A549 (cell line): ENCODE measurements at regions not wholly inside any gene's neighbourhood (a gene's known extent, or its start where the extent isn't known, plus 50 kb on each side); places are given as distances from the start of the nearest gene placed in this dataset.

Source experiments
- ATAC-seq, 2 experiments: fragments of 200-7000 bp in 1 of 2; fragments of >200 bp in 1 of 2; cut with Nextera tagmentation in 1 of 2; cut with Tn5 transposase in 1 of 2; 3 replicates each; pipeline versions ENCODE4 v1.8.0 to v1.9.1; 2018 to 2020; ENCODE audit warnings: mild to moderate bottlenecking in 1 of 2, moderate library complexity in 1 of 2
- CTCF ChIA-PET: fragments of 300-600 bp; sonication (Branson Sonifier 250); formaldehyde crosslinking; extraction: SDS; loops from one replicate; lab custom pipeline; 2021; ENCODE audit warnings: antibody characterized with exemption, inconsistent platforms; lab: Yijun Ruan, JAX
- POLR2A ChIA-PET: fragments of 350-600 bp; formaldehyde crosslinking; extraction: SDS; loops from one replicate; lab custom pipeline; 2021; ENCODE audit warnings: antibody characterized with exemption, inconsistent platforms; lab: Yijun Ruan, JAX
- DNase-seq, 2 experiments: peaks; one replicate each; pipeline versions ENCODE4 v3.0.0 to v3.0.0-alpha.2; 2011 to 2016; ENCODE audit warnings: low read depth in 1 of 2, low spot score in 1 of 2
- FAIRE-seq: peaks from 2 replicates; lab custom pipeline; 2011; peaks lifted over from hg19 to GRCh38; lab: Jason Lieb, UNC
- H3K27ac ChIP-seq, 2 experiments: fragments of >200 bp; sonication (Bioruptor Twin); formaldehyde crosslinking; 3 replicates each; pipeline ENCODE4 v1.5.1; 2016 to 2017
- H3K4me1 ChIP-seq: fragments of >200 bp; sonication (Bioruptor Twin); formaldehyde crosslinking; 3 replicates; pipeline ENCODE4 v1.6.1; 2016
- H3K4me2 ChIP-seq: fragments of >200 bp; sonication (Bioruptor Twin); formaldehyde crosslinking; 3 replicates; pipeline ENCODE4 v1.6.1; 2016
- H3K4me3 ChIP-seq: fragments of >200 bp; sonication (Bioruptor Twin); formaldehyde crosslinking; 3 replicates; pipeline ENCODE4 v1.5.1; 2016
- H3K9me3 ChIP-seq: fragments of >200 bp; sonication (Bioruptor Twin); formaldehyde crosslinking; 3 replicates; pipeline ENCODE4 v1.6.1; 2016
- CBX2 ChIP-seq: fragments of 200-600 bp; sonication (generic); IDR thresholded peaks from 2 replicates; pipeline ENCODE4 v1.6.1; 2016; ENCODE audit warnings: low read depth, mild to moderate bottlenecking, borderline replicate concordance
- CBX8 ChIP-seq: fragments of 200-600 bp; sonication (generic); IDR thresholded peaks from 2 replicates; pipeline ENCODE4 v1.6.1; 2016
- CEBPB ChIP-seq, 2 experiments: fragments of >200 bp in 1 of 2; sonication (Bioruptor Twin) in 1 of 2; formaldehyde crosslinking in 1 of 2; IDR thresholded peaks; 2 replicates each; pipeline ENCODE4 v1.6.1; 2012 to 2016
- CHD2 ChIP-seq: fragments of 150-350 bp; IDR thresholded peaks from 2 replicates; pipeline ENCODE4 v1.6.1; 2014; ENCODE audit warnings: low read length; ENCODE audit not compliant: partially characterized antibody
- CHD4 ChIP-seq: fragments of 200-600 bp; sonication (generic); IDR thresholded peaks from 2 replicates; pipeline ENCODE4 v1.6.1; 2016; ENCODE audit warnings: antibody characterized with exemption, mild to moderate bottlenecking, borderline replicate concordance
- CTCF ChIP-seq: fragments of >200 bp; sonication (Bioruptor Twin); formaldehyde crosslinking; IDR thresholded peaks from 3 replicates; pipeline ENCODE4 v1.5.1; 2016
- EHF ChIP-seq: fragments of 250-450 bp; sonication (Bioruptor Pico); IDR thresholded peaks from 2 replicates; pipeline ENCODE4 v1.5.0; 2020; ENCODE audit warnings: mild to moderate bottlenecking
- EHMT2 ChIP-seq: fragments of 200-600 bp; sonication (generic); IDR thresholded peaks from 2 replicates; pipeline ENCODE4 v1.6.1; 2016; ENCODE audit warnings: antibody characterized with exemption, low read depth, mild to moderate bottlenecking, moderate library complexity
- EP300 ChIP-seq, 2 experiments: fragments of >200 bp; sonication (Bioruptor Twin); formaldehyde crosslinking; IDR thresholded peaks; 2 replicates in 1 of 2; 3 replicates in 1 of 2; pipeline ENCODE4 v1.6.1; 2016 to 2017
- ESRRA ChIP-seq: fragments of 150-350 bp; IDR thresholded peaks from 2 replicates; pipeline ENCODE4 v1.6.1; 2014; ENCODE audit warnings: mild to moderate bottlenecking, low read length, borderline replicate concordance
- HOXA7 ChIP-seq: fragments of 250-450 bp; sonication (Bioruptor Pico); IDR thresholded peaks from 2 replicates; pipeline ENCODE4 v1.5.0; 2020; ENCODE audit warnings: mild to moderate bottlenecking, moderate library complexity
- HOXB13 ChIP-seq: fragments of 250-450 bp; sonication (Bioruptor Pico); IDR thresholded peaks from 2 replicates; pipeline ENCODE4 v1.5.0; 2020; ENCODE audit warnings: low read depth, mild to moderate bottlenecking, moderate library complexity
- JUN ChIP-seq, 2 experiments: fragments of >200 bp; sonication (Bioruptor Twin); formaldehyde crosslinking; IDR thresholded peaks; 2 replicates in 1 of 2; 3 replicates in 1 of 2; pipeline ENCODE4 v1.6.1; 2016 to 2017
- KDM1A ChIP-seq: fragments of 200-600 bp; sonication (generic); IDR thresholded peaks from 2 replicates; pipeline ENCODE4 v1.6.1; 2016; ENCODE audit warnings: low read depth, mild to moderate bottlenecking
- MAFK ChIP-seq: fragments of 450-650 bp; IDR thresholded peaks from 2 replicates; pipeline ENCODE4 v1.6.1; 2014; ENCODE audit not compliant: partially characterized antibody
- MAX ChIP-seq: IDR thresholded peaks from 2 replicates; pipeline ENCODE4 v1.6.1; 2012
- MAZ ChIP-seq: fragments of 150-350 bp; IDR thresholded peaks from 2 replicates; pipeline ENCODE4 v1.6.1; 2014; ENCODE audit warnings: antibody characterized with exemption, low read depth, low read length, borderline replicate concordance
- MYC ChIP-seq: IDR thresholded peaks from 2 replicates; pipeline ENCODE4 v1.6.1; 2012; ENCODE audit warnings: mild to moderate bottlenecking, inconsistent platforms, low read length, improper control_type of control experiment, borderline replicate concordance
- NFE2L2 ChIP-seq: fragments of 150-350 bp; conservative IDR thresholded peaks from 2 replicates; pipeline ENCODE4 v1.6.1; 2014; ENCODE audit warnings: low read length
- POLR2AphosphoS2 ChIP-seq: conservative IDR thresholded peaks from 2 replicates; pipeline ENCODE4 v1.6.1; 2012; ENCODE audit warnings: low read length, improper control_type of control experiment, inconsistent platforms
- RFX5 ChIP-seq: fragments of 450-650 bp; IDR thresholded peaks from 2 replicates; pipeline ENCODE4 v1.7.1; 2014; ENCODE audit warnings: antibody characterized with exemption, mild to moderate bottlenecking, moderate library complexity
- SMC3 ChIP-seq: fragments of >200 bp; sonication (Bioruptor Twin); formaldehyde crosslinking; IDR thresholded peaks from 3 replicates; pipeline ENCODE4 v1.6.1; 2018; ENCODE audit warnings: inconsistent platforms
- TFCP2L1 ChIP-seq: fragments of 250-450 bp; sonication (Bioruptor Pico); IDR thresholded peaks from 2 replicates; pipeline ENCODE4 v1.5.0; 2021; ENCODE audit warnings: mild to moderate bottlenecking
- TP53 ChIP-seq: fragments of 250-450 bp; sonication (Bioruptor Pico); IDR thresholded peaks from 2 replicates; pipeline ENCODE4 v1.5.0; 2021; ENCODE audit warnings: mild to moderate bottlenecking, moderate library complexity
- USF2 ChIP-seq: fragments of 450-650 bp; IDR thresholded peaks from 2 replicates; pipeline ENCODE4 v1.6.1; 2014; ENCODE audit warnings: antibody characterized with exemption
- ZC3H11A ChIP-seq: fragments of 450-650 bp; IDR thresholded peaks from 2 replicates; pipeline ENCODE4 v1.6.1; 2014; ENCODE audit warnings: antibody characterized with exemption, mild to moderate bottlenecking
- ZSCAN20 ChIP-seq: fragments of 250-450 bp; sonication (Bioruptor Pico); IDR thresholded peaks from 2 replicates; pipeline ENCODE4 v1.8.0; 2022; ENCODE audit warnings: mild to moderate bottlenecking, moderate library complexity
- WGBS: methylation state at CpG from one replicate; pipeline ENCODE4 v1.1.6; 2017; ENCODE audit errors: missing lambda C conversion rate; 5-methylcytosine and 5-hydroxymethylcytosine counted together
- TF ChIP-seq, protein P1 (sequence below): fragments of >200 bp; sonication (Bioruptor Twin); formaldehyde crosslinking; IDR thresholded peaks from 3 replicates; pipeline ENCODE4 v1.6.1; 2016
- TF ChIP-seq, protein P2 (sequence below): fragments of 250-450 bp; sonication (Bioruptor Pico); IDR thresholded peaks from 2 replicates; pipeline ENCODE4 v1.5.0; 2020; ENCODE audit warnings: low read depth, mild to moderate bottlenecking, moderate library complexity
- TF ChIP-seq, protein P3 (sequence below): IDR thresholded peaks from 2 replicates; pipeline ENCODE4 v1.6.1; 2012; ENCODE audit warnings: low read depth, borderline replicate concordance

GRCh38 chr17:69655902-69656301, 241.4 kb downstream of the MAP2K6 start:
- CTCF ChIA-PET = interaction anchor here (0.5 to 1.4 kb wide), 5 partner anchors 46 to 1911 kb away, joined by 3 to 4 read pairs (median 3); no protein-coding TSS in a partner anchor
- Histone ChIP-seq H3K4me2 (no peak overlapping the region), H3K27ac (no peak overlapping the region), H3K4me1 (peaks cover 9% of the 10 kb centered on the region), H3K4me3 (no peak overlapping the region), H3K9me3 (0 out of 3 replicates have a peak, but pooled peaks cover 7% of the 10 kb centered on the region)
- no peak for FAIRE-seq
- POLR2A ChIA-PET = no interaction called here
- DNase-seq = no peak
- no peak for ATAC-seq
- TF ChIP-seq CHD2 (no peak), POLR2AphosphoS2 (no peak), CTCF (no peak), SMC3 (no peak), ZSCAN20 (CRISPR knock-in tag) (no peak), MAX (no peak), RFX5 (no peak), CBX8 (no peak), CBX2 (no peak), EHF (CRISPR knock-in tag) (no peak), ZC3H11A (no peak), HOXA7 (no peak), HOXB13 (no peak), CHD4 (no peak), JUN (IDR thresholded peaks at IDR 0.05) (no peak), NFE2L2 (no peak), CEBPB (IDR thresholded peaks at IDR 0.05) (no peak), MYC (no peak)
- TF ChIP-seq, protein P1, sequence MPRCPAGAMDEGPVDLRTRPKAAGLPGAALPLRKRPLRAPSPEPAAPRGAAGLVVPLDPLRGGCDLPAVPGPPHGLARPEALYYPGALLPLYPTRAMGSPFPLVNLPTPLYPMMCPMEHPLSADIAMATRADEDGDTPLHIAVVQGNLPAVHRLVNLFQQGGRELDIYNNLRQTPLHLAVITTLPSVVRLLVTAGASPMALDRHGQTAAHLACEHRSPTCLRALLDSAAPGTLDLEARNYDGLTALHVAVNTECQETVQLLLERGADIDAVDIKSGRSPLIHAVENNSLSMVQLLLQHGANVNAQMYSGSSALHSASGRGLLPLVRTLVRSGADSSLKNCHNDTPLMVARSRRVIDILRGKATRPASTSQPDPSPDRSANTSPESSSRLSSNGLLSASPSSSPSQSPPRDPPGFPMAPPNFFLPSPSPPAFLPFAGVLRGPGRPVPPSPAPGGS = no peak
- 73% methylated on average over 5 of the region's 5 CpGs for WGBS

DNA sequence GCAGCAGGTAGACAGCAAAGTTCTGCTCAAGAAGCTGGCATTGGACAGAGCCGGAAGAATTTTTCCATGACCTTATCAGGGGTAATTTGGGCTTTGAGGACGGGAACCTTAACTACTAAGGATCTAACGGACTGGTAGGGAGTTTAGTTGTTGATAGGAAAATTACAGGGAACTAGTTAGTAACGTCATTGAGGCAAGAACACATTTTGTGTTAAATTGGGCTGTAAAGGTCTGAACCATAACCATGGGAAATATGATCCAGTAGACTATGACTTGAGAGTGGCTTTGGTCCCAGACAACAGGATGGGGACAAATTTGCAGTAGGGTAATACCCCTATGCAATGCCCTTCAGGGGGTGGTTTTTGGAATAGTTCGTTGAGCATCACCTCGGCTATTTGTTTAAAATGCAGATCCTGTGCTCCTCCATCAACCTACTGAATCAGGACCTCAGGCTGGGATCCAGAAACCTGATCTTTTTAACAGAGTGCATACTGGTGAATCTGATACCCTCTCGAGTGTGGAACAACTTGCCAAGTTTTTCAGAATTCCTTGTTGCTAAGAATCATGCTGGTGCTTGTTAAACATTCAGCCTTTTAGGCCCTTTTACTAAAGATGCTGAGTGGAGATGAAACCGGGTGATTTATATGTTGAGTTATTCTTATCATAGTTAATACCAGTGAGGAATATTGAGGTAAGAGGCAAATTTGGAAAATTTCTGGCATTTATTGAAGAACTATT, 255.1 kb downstream of the MAP2K6 start:
- WGBS = 67% methylated on average over 8 of the region's 8 CpGs
- Histone ChIP-seq H3K4me1 (peaks cover 16% of the 10 kb centered on the region), H3K4me2 (no peak overlapping the region), H3K9me3 (no peaks in the 10 kb centered on the region), H3K27ac (no peak overlapping the region), H3K4me3 (no peak overlapping the region)
- CTCF ChIA-PET = no interaction called here
- FAIRE-seq (no peak), ATAC-seq (no peak), DNase-seq (no peak)
- POLR2A ChIA-PET = no interaction called here
- TF ChIP-seq TFCP2L1 (CRISPR knock-in tag) = no peak
- no peak for TF ChIP-seq CTCF
- TF ChIP-seq CBX8 = no peak
- TF ChIP-seq TP53 = no peak
- TF ChIP-seq, protein P2, sequence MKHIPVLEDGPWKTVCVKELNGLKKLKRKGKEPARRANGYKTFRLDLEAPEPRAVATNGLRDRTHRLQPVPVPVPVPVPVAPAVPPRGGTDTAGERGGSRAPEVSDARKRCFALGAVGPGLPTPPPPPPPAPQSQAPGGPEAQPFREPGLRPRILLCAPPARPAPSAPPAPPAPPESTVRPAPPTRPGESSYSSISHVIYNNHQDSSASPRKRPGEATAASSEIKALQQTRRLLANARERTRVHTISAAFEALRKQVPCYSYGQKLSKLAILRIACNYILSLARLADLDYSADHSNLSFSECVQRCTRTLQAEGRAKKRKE (CRISPR knock-in tag) = no peak
- no peak for TF ChIP-seq CEBPB (IDR thresholded peaks at IDR 0.05)
- no peak for TF ChIP-seq ZSCAN20 (CRISPR knock-in tag)
- TF ChIP-seq, protein P3, sequence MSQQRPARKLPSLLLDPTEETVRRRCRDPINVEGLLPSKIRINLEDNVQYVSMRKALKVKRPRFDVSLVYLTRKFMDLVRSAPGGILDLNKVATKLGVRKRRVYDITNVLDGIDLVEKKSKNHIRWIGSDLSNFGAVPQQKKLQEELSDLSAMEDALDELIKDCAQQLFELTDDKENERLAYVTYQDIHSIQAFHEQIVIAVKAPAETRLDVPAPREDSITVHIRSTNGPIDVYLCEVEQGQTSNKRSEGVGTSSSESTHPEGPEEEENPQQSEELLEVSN = no peak
- TF ChIP-seq USF2 = no peak
- no peak for TF ChIP-seq MAFK
- no peak for TF ChIP-seq ESRRA
- TF ChIP-seq EHMT2 = no peak
- no peak for TF ChIP-seq EHF (CRISPR knock-in tag)
- TF ChIP-seq EP300 (IDR thresholded peaks at IDR 0.05) = no peak
- no peak for TF ChIP-seq HOXB13
- no peak for TF ChIP-seq RFX5
- TF ChIP-seq MAZ = no peak
- no peak for TF ChIP-seq KDM1A
